ENCODE measurements at regions not wholly inside any gene's neighbourhood (a gene's known extent, or its start where the extent isn't known, plus 50 kb on each side); places are given as distances from the start of the nearest gene placed in this dataset.

DNA sequence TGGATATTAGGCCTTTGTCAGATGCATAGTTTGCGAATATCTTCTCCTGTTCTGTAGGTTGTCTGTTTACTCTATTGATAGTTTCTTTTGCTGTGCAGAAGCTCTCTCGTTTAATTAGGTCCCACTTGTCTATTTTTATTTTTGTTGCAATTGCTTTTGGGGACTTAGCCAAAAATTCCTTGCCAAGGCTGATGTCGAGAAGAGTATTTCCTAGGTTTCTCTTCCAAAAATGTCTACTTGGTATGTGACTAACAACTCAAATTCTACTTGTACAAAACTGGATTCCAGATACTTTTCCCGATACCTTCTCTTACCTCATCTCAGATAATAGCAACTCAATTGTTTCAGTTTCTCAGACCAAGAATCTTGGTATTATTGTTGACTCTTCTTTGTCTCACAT, 142.4 kb upstream of the GLRA2 start:
- DNase-seq (ENCODE audit: low spot score): no peak
- Histone ChIP-seq H3K27ac (no peak overlapping the region), H3K4me3 (no peak overlapping the region), H3K4me1 (no peaks in the 10 kb centered on the region), H3K9me3 (no peaks in the 10 kb centered on the region), H3K27me3 (no peaks in the 10 kb centered on the region), H3K36me3 (no peaks in the 10 kb centered on the region)
- TF ChIP-seq, protein P1, sequence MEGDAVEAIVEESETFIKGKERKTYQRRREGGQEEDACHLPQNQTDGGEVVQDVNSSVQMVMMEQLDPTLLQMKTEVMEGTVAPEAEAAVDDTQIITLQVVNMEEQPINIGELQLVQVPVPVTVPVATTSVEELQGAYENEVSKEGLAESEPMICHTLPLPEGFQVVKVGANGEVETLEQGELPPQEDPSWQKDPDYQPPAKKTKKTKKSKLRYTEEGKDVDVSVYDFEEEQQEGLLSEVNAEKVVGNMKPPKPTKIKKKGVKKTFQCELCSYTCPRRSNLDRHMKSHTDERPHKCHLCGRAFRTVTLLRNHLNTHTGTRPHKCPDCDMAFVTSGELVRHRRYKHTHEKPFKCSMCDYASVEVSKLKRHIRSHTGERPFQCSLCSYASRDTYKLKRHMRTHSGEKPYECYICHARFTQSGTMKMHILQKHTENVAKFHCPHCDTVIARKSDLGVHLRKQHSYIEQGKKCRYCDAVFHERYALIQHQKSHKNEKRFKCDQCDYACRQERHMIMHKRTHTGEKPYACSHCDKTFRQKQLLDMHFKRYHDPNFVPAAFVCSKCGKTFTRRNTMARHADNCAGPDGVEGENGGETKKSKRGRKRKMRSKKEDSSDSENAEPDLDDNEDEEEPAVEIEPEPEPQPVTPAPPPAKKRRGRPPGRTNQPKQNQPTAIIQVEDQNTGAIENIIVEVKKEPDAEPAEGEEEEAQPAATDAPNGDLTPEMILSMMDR (IDR thresholded peaks at IDR 0.05): no peak

- no peak for DNase-seq (ENCODE audit: low spot score)
- Histone ChIP-seq H3K9me3 (no peaks in the 10 kb centered on the region), H3K36me3 (no peaks in the 10 kb centered on the region), H3K27ac (no peak overlapping the region), H3K4me1 (no peaks in the 10 kb centered on the region), H3K27me3 (no peaks in the 10 kb centered on the region), H3K4me3 (no peak overlapping the region)
- TF ChIP-seq, protein P1 (IDR thresholded peaks at IDR 0.05): no peak
Observed at GRCh38 chrX:14380044-14380443, 149.3 kb upstream of the GLRA2 start.

- no peaks in the 10 kb centered on the region for H3K36me3 ChIP-seq
- no peak overlapping the region for H3K4me3 ChIP-seq
- no peak for DNase-seq (ENCODE audit: low spot score)
- H3K27me3 ChIP-seq: no peaks in the 10 kb centered on the region
- TF ChIP-seq, protein P1 (IDR thresholded peaks at IDR 0.05): no peak
- H3K9me3 ChIP-seq: peaks cover 0 to 6% of the 10 kb centered on the region in 2 donors
- H3K27ac ChIP-seq: no peak overlapping the region
- no peaks in the 10 kb centered on the region for H3K4me1 ChIP-seq
Observed at GRCh38 chrX:14377427-14377826, 151.9 kb upstream of the GLRA2 start.

DNA sequence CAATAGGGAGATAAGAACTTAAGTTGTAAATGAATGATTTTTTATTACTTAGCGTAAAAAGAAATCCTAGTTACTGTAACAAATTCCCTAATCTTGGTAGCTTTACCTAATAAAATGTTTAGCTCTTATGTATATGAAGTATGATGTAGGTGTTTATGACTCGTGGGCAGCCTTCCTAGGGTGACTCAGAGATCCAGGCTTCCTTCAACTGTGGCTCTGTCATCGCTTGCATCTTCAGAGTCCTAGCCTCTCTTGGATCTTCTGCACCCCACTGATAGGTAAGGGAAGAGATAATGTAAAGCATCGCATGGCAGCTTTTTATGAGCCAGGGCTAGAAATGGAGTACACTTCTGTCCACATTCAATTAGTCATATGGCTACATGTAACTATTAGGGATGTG, 165.6 kb upstream of the GLRA2 start:
- no peak for DNase-seq (ENCODE audit: low spot score)
- TF ChIP-seq, protein P1 (IDR thresholded peaks at IDR 0.05): no peak
- no peaks in the 10 kb centered on the region for H3K4me1 ChIP-seq
- no peak overlapping the region for H3K27ac ChIP-seq
- no peaks in the 10 kb centered on the region for H3K36me3 ChIP-seq
- no peaks in the 10 kb centered on the region for H3K9me3 ChIP-seq
- H3K27me3 ChIP-seq: no peaks in the 10 kb centered on the region
- no peak overlapping the region for H3K4me3 ChIP-seq

DNA sequence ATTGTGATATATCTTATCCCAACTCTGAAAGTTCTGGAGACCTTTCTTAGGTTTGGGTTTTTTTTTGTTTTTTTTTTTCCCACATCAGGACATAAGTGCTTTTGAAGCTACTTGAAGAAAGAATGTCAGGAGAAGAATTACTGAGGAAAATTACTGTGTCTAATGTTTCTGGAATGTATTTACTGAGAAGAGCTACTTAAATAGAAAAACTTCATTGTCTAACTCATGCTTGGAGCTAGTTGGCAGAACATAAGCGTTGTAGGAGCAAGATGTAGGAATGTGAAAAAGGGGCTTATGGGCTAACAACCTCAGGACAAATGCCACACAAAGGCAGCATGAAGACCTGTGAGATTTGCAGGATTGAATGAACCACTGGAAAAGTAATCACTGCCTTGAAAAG, 166.6 kb upstream of the GLRA2 start:
- Histone ChIP-seq H3K9me3 (no peaks in the 10 kb centered on the region), H3K27ac (no peak overlapping the region), H3K4me3 (no peak overlapping the region), H3K27me3 (no peaks in the 10 kb centered on the region), H3K36me3 (no peaks in the 10 kb centered on the region), H3K4me1 (no peaks in the 10 kb centered on the region)
- no peak for DNase-seq (ENCODE audit: low spot score)
- TF ChIP-seq, protein P1 (IDR thresholded peaks at IDR 0.05): no peak

- Histone ChIP-seq H3K4me3 (no peak overlapping the region), H3K27ac (no peak overlapping the region), H3K36me3 (no peaks in the 10 kb centered on the region), H3K27me3 (no peaks in the 10 kb centered on the region), H3K9me3 (no peaks in the 10 kb centered on the region), H3K4me1 (no peaks in the 10 kb centered on the region)
- no peak for DNase-seq (ENCODE audit: low spot score)
- TF ChIP-seq, protein P1 (IDR thresholded peaks at IDR 0.05): no peak
Observed at GRCh38 chrX:14361435-14361834, 167.9 kb upstream of the GLRA2 start.
